Nephron (organoid): ENCODE measurements at regions not wholly inside any gene's neighbourhood (a gene's known extent, or its start where the extent isn't known, plus 50 kb on each side); places are given as distances from the start of the nearest gene placed in this dataset.

Source experiments
- H3K27ac Mint-ChIP-seq, 3 experiments: 2 replicates each; pipeline ENCODE4 v1.8.0; 2020; ENCODE audit warnings: mixed read lengths in 3 of 3, mild to moderate bottlenecking in 2 of 3, moderate library complexity in 1 of 3
- H3K27me3 Mint-ChIP-seq: 2 replicates; pipeline ENCODE4 v1.8.0; 2021; ENCODE audit warnings: low read depth, mild to moderate bottlenecking, moderate library complexity, mixed read lengths
- H3K36me3 Mint-ChIP-seq: 2 replicates; pipeline ENCODE4 v1.8.0; 2020; ENCODE audit warnings: low read depth, mixed read lengths
- H3K4me1 Mint-ChIP-seq: 2 replicates; pipeline ENCODE4 v1.8.0; 2020; ENCODE audit warnings: mixed read lengths
- H3K4me3 Mint-ChIP-seq, 3 experiments: 2 replicates each; pipeline ENCODE4 v1.8.0; 2020; ENCODE audit warnings: mild to moderate bottlenecking in 3 of 3, mixed read lengths in 3 of 3, moderate library complexity in 2 of 3
- H3K9me3 Mint-ChIP-seq: 2 replicates; pipeline ENCODE4 v1.8.0; 2020; ENCODE audit warnings: mixed read lengths
- TF ChIP-seq, protein P1 (sequence below), 3 experiments: fragments of 200-600 bp; sonication (generic); IDR thresholded peaks; one replicate each; pipeline ENCODE4 v1.5.0; 2021; ENCODE audit warnings: antibody characterized with exemption in 3 of 3; ENCODE audit not compliant: unreplicated experiment in 3 of 3

DNA sequence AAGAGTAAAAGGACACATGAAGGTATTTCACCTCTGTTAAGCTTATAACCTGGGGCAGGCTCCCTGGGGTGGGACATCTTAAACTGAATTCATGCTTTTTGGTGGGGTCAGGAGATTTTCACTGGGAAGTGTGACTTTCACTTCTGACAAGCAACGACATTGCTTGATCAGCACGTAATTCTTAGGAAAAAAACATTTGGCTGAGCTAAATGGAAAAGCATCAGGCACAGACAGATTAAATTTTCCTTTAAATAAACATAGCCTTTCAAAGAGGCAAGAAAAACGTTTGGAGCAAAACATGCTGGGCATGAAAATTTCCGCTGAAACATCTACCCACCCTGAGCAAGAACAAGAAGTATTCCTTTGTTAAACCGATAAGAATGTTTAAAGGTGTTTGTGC, 674.0 kb upstream of the CELF4 start:
- no peak overlapping the region for H3K4me3 Mint-ChIP-seq
- no peaks in the 10 kb centered on the region for H3K4me1 Mint-ChIP-seq
- no peak overlapping the region for H3K27ac Mint-ChIP-seq
- no peaks in the 10 kb centered on the region for H3K36me3 Mint-ChIP-seq
- H3K27me3 Mint-ChIP-seq: no peaks in the 10 kb centered on the region
- H3K9me3 Mint-ChIP-seq: peaks cover 2% of the 10 kb centered on the region
- TF ChIP-seq, protein P1, sequence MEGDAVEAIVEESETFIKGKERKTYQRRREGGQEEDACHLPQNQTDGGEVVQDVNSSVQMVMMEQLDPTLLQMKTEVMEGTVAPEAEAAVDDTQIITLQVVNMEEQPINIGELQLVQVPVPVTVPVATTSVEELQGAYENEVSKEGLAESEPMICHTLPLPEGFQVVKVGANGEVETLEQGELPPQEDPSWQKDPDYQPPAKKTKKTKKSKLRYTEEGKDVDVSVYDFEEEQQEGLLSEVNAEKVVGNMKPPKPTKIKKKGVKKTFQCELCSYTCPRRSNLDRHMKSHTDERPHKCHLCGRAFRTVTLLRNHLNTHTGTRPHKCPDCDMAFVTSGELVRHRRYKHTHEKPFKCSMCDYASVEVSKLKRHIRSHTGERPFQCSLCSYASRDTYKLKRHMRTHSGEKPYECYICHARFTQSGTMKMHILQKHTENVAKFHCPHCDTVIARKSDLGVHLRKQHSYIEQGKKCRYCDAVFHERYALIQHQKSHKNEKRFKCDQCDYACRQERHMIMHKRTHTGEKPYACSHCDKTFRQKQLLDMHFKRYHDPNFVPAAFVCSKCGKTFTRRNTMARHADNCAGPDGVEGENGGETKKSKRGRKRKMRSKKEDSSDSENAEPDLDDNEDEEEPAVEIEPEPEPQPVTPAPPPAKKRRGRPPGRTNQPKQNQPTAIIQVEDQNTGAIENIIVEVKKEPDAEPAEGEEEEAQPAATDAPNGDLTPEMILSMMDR (IDR thresholded peaks at IDR 0.05; ENCODE audit: unreplicated experiment in 3 of 3): no peak

DNA sequence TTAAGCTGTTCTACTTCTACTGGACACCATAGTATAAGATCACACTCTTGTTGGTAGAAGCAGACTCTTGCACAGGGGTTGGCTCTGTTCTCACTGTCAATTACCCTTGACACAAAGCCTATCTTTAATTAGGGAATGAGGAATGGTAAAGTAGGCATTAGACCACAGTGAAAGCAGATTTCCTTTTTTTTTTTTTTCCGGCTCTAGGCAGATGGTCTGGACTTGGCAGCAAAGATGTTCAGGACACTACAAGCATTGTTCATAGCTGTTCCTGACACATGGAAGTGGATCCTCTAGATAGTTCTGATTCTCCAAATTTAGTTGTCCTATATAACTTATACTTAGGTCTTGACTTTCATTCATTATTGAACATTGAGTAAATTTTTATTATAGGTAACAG, 672.2 kb upstream of the CELF4 start:
- H3K4me1 Mint-ChIP-seq: no peaks in the 10 kb centered on the region
- no peaks in the 10 kb centered on the region for H3K9me3 Mint-ChIP-seq
- TF ChIP-seq, protein P1 (IDR thresholded peaks at IDR 0.05; ENCODE audit: unreplicated experiment in 3 of 3): no peak
- no peaks in the 10 kb centered on the region for H3K27me3 Mint-ChIP-seq
- no peaks in the 10 kb centered on the region for H3K36me3 Mint-ChIP-seq
- no peak overlapping the region for H3K4me3 Mint-ChIP-seq
- no peak overlapping the region for H3K27ac Mint-ChIP-seq

DNA sequence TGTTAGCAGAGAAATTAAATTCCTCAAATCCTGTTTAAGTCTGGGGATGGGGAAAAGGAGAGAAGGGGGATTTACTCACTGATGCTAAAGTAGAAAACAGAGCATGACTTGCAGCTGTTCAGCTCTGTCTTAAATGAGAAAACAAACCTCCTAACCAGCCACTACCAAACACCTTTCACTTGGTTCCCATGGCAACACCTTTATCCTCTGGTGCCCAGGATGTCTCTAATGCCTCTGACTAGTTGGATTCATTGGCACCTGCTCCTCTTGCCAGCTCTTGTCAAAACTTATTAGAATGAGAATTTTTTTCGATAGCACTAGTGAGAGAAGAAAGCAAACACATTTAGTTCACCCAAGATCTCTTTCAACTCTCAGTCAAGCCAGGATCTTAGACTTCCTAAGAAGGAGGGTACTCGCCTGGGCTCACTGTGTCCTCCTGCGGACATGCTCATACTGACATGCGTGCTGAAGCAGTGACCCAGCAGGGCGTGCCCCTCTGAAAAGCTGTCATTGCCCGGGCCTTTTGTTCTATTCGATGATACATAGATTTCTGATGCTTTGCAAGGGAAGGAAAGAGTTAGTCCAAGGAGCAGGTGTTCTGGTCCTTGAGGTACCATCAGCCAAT, 656.0 kb upstream of the CELF4 start:
- TF ChIP-seq, protein P1 (IDR thresholded peaks at IDR 0.05; ENCODE audit: unreplicated experiment in 3 of 3): no peak
- H3K9me3 Mint-ChIP-seq: no peaks in the 10 kb centered on the region
- no peaks in the 10 kb centered on the region for H3K27me3 Mint-ChIP-seq
- H3K27ac Mint-ChIP-seq: peak overlapping the region; percentile 8 to 61 (median 16)
- peaks cover 14% of the 10 kb centered on the region for H3K4me1 Mint-ChIP-seq
- no peak overlapping the region for H3K4me3 Mint-ChIP-seq
- H3K36me3 Mint-ChIP-seq: no peaks in the 10 kb centered on the region

DNA sequence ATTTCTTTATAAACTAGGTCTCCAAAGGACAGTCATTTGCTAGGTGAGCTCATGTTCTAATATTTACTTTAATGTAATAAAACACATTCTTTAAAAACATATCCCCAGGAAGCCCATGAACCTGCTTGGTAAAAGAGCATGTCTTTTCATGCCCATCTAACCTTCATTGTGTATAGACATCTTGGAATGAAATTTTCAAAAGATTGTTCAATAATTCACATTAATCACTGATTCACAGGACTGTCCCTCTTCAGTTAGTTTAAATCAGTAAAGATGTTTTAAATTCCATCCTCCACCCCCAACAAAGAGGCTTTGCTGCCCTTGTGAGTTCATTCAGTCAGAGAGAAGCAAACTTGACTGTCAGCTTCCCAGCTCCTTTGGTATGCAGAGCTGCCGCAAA, 633.4 kb upstream of the CELF4 start:
- Mint-ChIP-seq H3K4me1 (peaks cover 4% of the 10 kb centered on the region), H3K27ac (no peak overlapping the region), H3K27me3 (no peaks in the 10 kb centered on the region), H3K36me3 (no peaks in the 10 kb centered on the region), H3K4me3 (no peak overlapping the region), H3K9me3 (no peaks in the 10 kb centered on the region)
- TF ChIP-seq, protein P1 (IDR thresholded peaks at IDR 0.05; ENCODE audit: unreplicated experiment in 3 of 3): no peak

DNA sequence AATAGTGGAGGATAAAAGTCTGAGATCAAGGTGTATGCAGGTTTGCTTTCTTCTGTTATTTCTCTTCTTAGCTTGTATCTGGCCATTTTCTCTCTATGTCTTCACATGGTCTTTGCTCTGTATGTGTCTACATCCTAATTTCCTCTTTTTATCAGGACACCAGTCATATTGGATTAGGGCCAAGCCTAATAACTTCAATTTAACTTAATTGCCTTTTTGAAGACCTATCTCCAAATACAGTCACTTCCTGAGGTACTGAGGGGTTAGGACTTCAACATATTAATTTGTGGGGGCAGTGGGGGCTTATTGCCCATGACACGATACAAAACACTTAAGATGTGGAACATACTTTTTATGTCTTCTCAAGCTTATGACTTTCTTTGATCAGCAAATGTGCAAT, 632.9 kb upstream of the CELF4 start:
- TF ChIP-seq, protein P1 (IDR thresholded peaks at IDR 0.05; ENCODE audit: unreplicated experiment in 3 of 3): no peak
- H3K4me1 Mint-ChIP-seq: peaks cover 4% of the 10 kb centered on the region
- H3K36me3 Mint-ChIP-seq: no peaks in the 10 kb centered on the region
- H3K9me3 Mint-ChIP-seq: no peaks in the 10 kb centered on the region
- no peak overlapping the region for H3K4me3 Mint-ChIP-seq
- H3K27ac Mint-ChIP-seq: no peak overlapping the region
- no peaks in the 10 kb centered on the region for H3K27me3 Mint-ChIP-seq

DNA sequence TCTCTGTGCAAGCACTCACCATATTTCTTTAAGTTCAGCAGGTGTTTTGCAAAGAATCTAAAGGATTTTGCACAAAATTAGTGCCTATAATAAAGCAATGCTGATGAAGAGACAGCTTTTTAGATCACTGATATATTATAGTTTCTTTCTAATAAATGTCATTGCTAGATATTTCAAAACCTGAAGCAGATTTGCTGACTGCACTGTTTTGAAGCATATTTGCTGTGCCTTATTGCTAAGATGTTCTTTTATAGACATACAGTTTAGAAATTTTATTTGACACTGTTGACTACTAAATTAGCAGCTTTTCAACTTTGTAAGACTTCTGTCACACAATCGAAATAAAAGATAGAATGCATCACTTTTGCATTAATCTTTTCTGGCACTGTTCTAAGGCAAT, 620.9 kb upstream of the CELF4 start:
- TF ChIP-seq, protein P1 (IDR thresholded peaks at IDR 0.05; ENCODE audit: unreplicated experiment in 3 of 3): no peak
- H3K27ac Mint-ChIP-seq: no peak overlapping the region
- no peaks in the 10 kb centered on the region for H3K36me3 Mint-ChIP-seq
- no peaks in the 10 kb centered on the region for H3K27me3 Mint-ChIP-seq
- H3K4me1 Mint-ChIP-seq: no peaks in the 10 kb centered on the region
- peaks cover 16% of the 10 kb centered on the region for H3K9me3 Mint-ChIP-seq
- no peak overlapping the region for H3K4me3 Mint-ChIP-seq
